A549 (cell line): ENCODE measurements at regions not wholly inside any gene's neighbourhood (a gene's known extent, or its start where the extent isn't known, plus 50 kb on each side); places are given as distances from the start of the nearest gene placed in this dataset.

Source experiments
- ATAC-seq, 2 experiments: fragments of 200-7000 bp in 1 of 2; fragments of >200 bp in 1 of 2; cut with Nextera tagmentation in 1 of 2; cut with Tn5 transposase in 1 of 2; 3 replicates each; pipeline versions ENCODE4 v1.8.0 to v1.9.1; 2018 to 2020; ENCODE audit warnings: mild to moderate bottlenecking in 1 of 2, moderate library complexity in 1 of 2
- CTCF ChIA-PET: fragments of 300-600 bp; sonication (Branson Sonifier 250); formaldehyde crosslinking; extraction: SDS; loops from one replicate; lab custom pipeline; 2021; ENCODE audit warnings: antibody characterized with exemption, inconsistent platforms; lab: Yijun Ruan, JAX
- POLR2A ChIA-PET: fragments of 350-600 bp; formaldehyde crosslinking; extraction: SDS; loops from one replicate; lab custom pipeline; 2021; ENCODE audit warnings: antibody characterized with exemption, inconsistent platforms; lab: Yijun Ruan, JAX
- DNase-seq, 2 experiments: peaks; one replicate each; pipeline versions ENCODE4 v3.0.0 to v3.0.0-alpha.2; 2011 to 2016; ENCODE audit warnings: low read depth in 1 of 2, low spot score in 1 of 2
- FAIRE-seq: peaks from 2 replicates; lab custom pipeline; 2011; peaks lifted over from hg19 to GRCh38; lab: Jason Lieb, UNC
- H3K27ac ChIP-seq, 2 experiments: fragments of >200 bp; sonication (Bioruptor Twin); formaldehyde crosslinking; 3 replicates each; pipeline ENCODE4 v1.5.1; 2016 to 2017
- H3K4me1 ChIP-seq: fragments of >200 bp; sonication (Bioruptor Twin); formaldehyde crosslinking; 3 replicates; pipeline ENCODE4 v1.6.1; 2016
- H3K4me2 ChIP-seq: fragments of >200 bp; sonication (Bioruptor Twin); formaldehyde crosslinking; 3 replicates; pipeline ENCODE4 v1.6.1; 2016
- H3K4me3 ChIP-seq: fragments of >200 bp; sonication (Bioruptor Twin); formaldehyde crosslinking; 3 replicates; pipeline ENCODE4 v1.5.1; 2016
- H3K9me3 ChIP-seq: fragments of >200 bp; sonication (Bioruptor Twin); formaldehyde crosslinking; 3 replicates; pipeline ENCODE4 v1.6.1; 2016
- BCL3 ChIP-seq: fragments of >200 bp; sonication (Bioruptor Twin); formaldehyde crosslinking; IDR thresholded peaks from 3 replicates; pipeline ENCODE4 v1.6.1; 2016
- BHLHE40 ChIP-seq: IDR thresholded peaks from 2 replicates; pipeline ENCODE4 v1.6.1; 2012; ENCODE audit warnings: low read depth, low read length, inconsistent platforms
- CBX8 ChIP-seq: fragments of 200-600 bp; sonication (generic); IDR thresholded peaks from 2 replicates; pipeline ENCODE4 v1.6.1; 2016
- CHD2 ChIP-seq: fragments of 150-350 bp; IDR thresholded peaks from 2 replicates; pipeline ENCODE4 v1.6.1; 2014; ENCODE audit warnings: low read length; ENCODE audit not compliant: partially characterized antibody
- CHD4 ChIP-seq: fragments of 200-600 bp; sonication (generic); IDR thresholded peaks from 2 replicates; pipeline ENCODE4 v1.6.1; 2016; ENCODE audit warnings: antibody characterized with exemption, mild to moderate bottlenecking, borderline replicate concordance
- ESRRA ChIP-seq: fragments of 150-350 bp; IDR thresholded peaks from 2 replicates; pipeline ENCODE4 v1.6.1; 2014; ENCODE audit warnings: mild to moderate bottlenecking, low read length, borderline replicate concordance
- GATA3 ChIP-seq: IDR thresholded peaks from 2 replicates; pipeline ENCODE4 v1.6.1; 2012; ENCODE audit warnings: borderline replicate concordance
- HEYL ChIP-seq: fragments of 250-450 bp; sonication (Bioruptor Pico); IDR thresholded peaks from 2 replicates; pipeline ENCODE4 v1.8.0; 2021; ENCODE audit warnings: mild to moderate bottlenecking, moderate library complexity
- JUN ChIP-seq, 2 experiments: fragments of >200 bp; sonication (Bioruptor Twin); formaldehyde crosslinking; IDR thresholded peaks; 2 replicates in 1 of 2; 3 replicates in 1 of 2; pipeline ENCODE4 v1.6.1; 2016 to 2017
- JUNB ChIP-seq: fragments of >200 bp; sonication (Bioruptor Twin); formaldehyde crosslinking; IDR thresholded peaks from 2 replicates; pipeline ENCODE4 v1.6.1; 2016
- MAFK ChIP-seq: fragments of 450-650 bp; IDR thresholded peaks from 2 replicates; pipeline ENCODE4 v1.6.1; 2014; ENCODE audit not compliant: partially characterized antibody
- MAZ ChIP-seq: fragments of 150-350 bp; IDR thresholded peaks from 2 replicates; pipeline ENCODE4 v1.6.1; 2014; ENCODE audit warnings: antibody characterized with exemption, low read depth, low read length, borderline replicate concordance
- MYC ChIP-seq: IDR thresholded peaks from 2 replicates; pipeline ENCODE4 v1.6.1; 2012; ENCODE audit warnings: mild to moderate bottlenecking, inconsistent platforms, low read length, improper control_type of control experiment, borderline replicate concordance
- NFE2L2 ChIP-seq: fragments of 150-350 bp; conservative IDR thresholded peaks from 2 replicates; pipeline ENCODE4 v1.6.1; 2014; ENCODE audit warnings: low read length
- NPAS2 ChIP-seq: fragments of 250-450 bp; sonication (Bioruptor Pico); IDR thresholded peaks from 2 replicates; pipeline ENCODE4 v1.8.0; 2022; ENCODE audit warnings: mild to moderate bottlenecking, moderate library complexity, borderline replicate concordance
- PBX3 ChIP-seq: IDR thresholded peaks from 2 replicates; pipeline ENCODE4 v1.6.1; 2012
- PHF8 ChIP-seq: fragments of 200-600 bp; sonication (generic); IDR thresholded peaks from 2 replicates; pipeline ENCODE4 v1.6.1; 2016; ENCODE audit warnings: low read depth, mild to moderate bottlenecking, antibody characterized with exemption, moderate library complexity, borderline replicate concordance
- RAD21 ChIP-seq, 2 experiments: fragments of >200 bp in 1 of 2; sonication (Bioruptor Twin) in 1 of 2; formaldehyde crosslinking in 1 of 2; IDR thresholded peaks in 1 of 2; conservative IDR thresholded peaks in 1 of 2; 2 replicates in 1 of 2; 3 replicates in 1 of 2; pipeline ENCODE4 v1.6.1; 2012 to 2018; ENCODE audit warnings: inconsistent platforms in 1 of 2
- RCOR1 ChIP-seq: fragments of 150-350 bp; IDR thresholded peaks from 2 replicates; pipeline ENCODE4 v1.6.1; 2014; ENCODE audit warnings: antibody characterized with exemption, low read length, low read depth
- REST ChIP-seq: fragments of 200-600 bp; sonication (generic); IDR thresholded peaks from 2 replicates; pipeline ENCODE4 v1.6.1; 2016; ENCODE audit warnings: antibody characterized with exemption, mild to moderate bottlenecking, moderate library complexity
- RFX5 ChIP-seq: fragments of 450-650 bp; IDR thresholded peaks from 2 replicates; pipeline ENCODE4 v1.7.1; 2014; ENCODE audit warnings: antibody characterized with exemption, mild to moderate bottlenecking, moderate library complexity
- RNF2 ChIP-seq: fragments of 200-600 bp; sonication (generic); IDR thresholded peaks from 2 replicates; pipeline ENCODE4 v1.6.1; 2016; ENCODE audit warnings: low read depth, mild to moderate bottlenecking, antibody characterized with exemption, moderate library complexity, borderline replicate concordance
- SREBF2 ChIP-seq: fragments of 450-650 bp; IDR thresholded peaks from 2 replicates; pipeline ENCODE4 v1.6.1; 2014; ENCODE audit warnings: mild to moderate bottlenecking, moderate library complexity
- ZC3H11A ChIP-seq: fragments of 450-650 bp; IDR thresholded peaks from 2 replicates; pipeline ENCODE4 v1.6.1; 2014; ENCODE audit warnings: antibody characterized with exemption, mild to moderate bottlenecking
- ZFP36 ChIP-seq: fragments of 450-650 bp; IDR thresholded peaks from 2 replicates; pipeline ENCODE4 v1.6.1; 2014; ENCODE audit warnings: borderline replicate concordance; ENCODE audit not compliant: partially characterized antibody
- ZNF302 ChIP-seq: fragments of 250-450 bp; sonication (Bioruptor Pico); IDR thresholded peaks from 2 replicates; pipeline ENCODE4 v1.9.0; 2021; ENCODE audit warnings: inconsistent platforms, mild to moderate bottlenecking, moderate library complexity
- ZSCAN20 ChIP-seq: fragments of 250-450 bp; sonication (Bioruptor Pico); IDR thresholded peaks from 2 replicates; pipeline ENCODE4 v1.8.0; 2022; ENCODE audit warnings: mild to moderate bottlenecking, moderate library complexity
- WGBS: methylation state at CpG from one replicate; pipeline ENCODE4 v1.1.6; 2017; ENCODE audit errors: missing lambda C conversion rate; 5-methylcytosine and 5-hydroxymethylcytosine counted together
- TF ChIP-seq, protein P1 (sequence below): fragments of >200 bp; sonication (Bioruptor Twin); formaldehyde crosslinking; IDR thresholded peaks from 2 replicates; pipeline ENCODE4 v1.6.1; 2016
- TF ChIP-seq, protein P2 (sequence below): IDR thresholded peaks from 2 replicates; pipeline ENCODE4 v1.6.1; 2012

- DNase-seq (no peak), ATAC-seq (no peak)
- 45% methylated on average over 4 of the region's 4 CpGs for WGBS
- Histone ChIP-seq H3K27ac (no peak overlapping the region), H3K9me3 (no peaks in the 10 kb centered on the region), H3K4me2 (no peak overlapping the region), H3K4me3 (no peak overlapping the region), H3K4me1 (no peaks in the 10 kb centered on the region)
- POLR2A ChIA-PET, result no interaction called here
- TF ChIP-seq ESRRA, result no peak
- TF ChIP-seq PBX3, result no peak
- no peak for TF ChIP-seq NFE2L2
- TF ChIP-seq BCL3, result no peak
- TF ChIP-seq JUN (IDR thresholded peaks at IDR 0.05), result no peak
- TF ChIP-seq HEYL, result no peak
- TF ChIP-seq CHD2, result no peak
- no peak for TF ChIP-seq MYC
- TF ChIP-seq CBX8, result no peak
- TF ChIP-seq PHF8, result no peak
- no peak for TF ChIP-seq MAZ
- TF ChIP-seq ZNF302 (CRISPR knock-in tag), result no peak
- no peak for TF ChIP-seq ZFP36
- TF ChIP-seq ZSCAN20 (CRISPR knock-in tag), result no peak
- no peak for TF ChIP-seq ZC3H11A
- no peak for TF ChIP-seq REST
- TF ChIP-seq CHD4, result no peak
- TF ChIP-seq, all 56 proteins: peak for 0
- CTCF ChIA-PET, result no interaction called here
- no peak for FAIRE-seq
Observed at GRCh38 chr5:130978475-130978874, 186.6 kb downstream of the HINT1 start.

GRCh38 chr5:130976493-130976892 is 188.6 kb downstream of the HINT1 start:
- ChIA-PET CTCF (no interaction called here), POLR2A (no interaction called here)
- TF ChIP-seq MAFK, result peak; percentile 84
- TF ChIP-seq BCL3, result no peak
- H3K4me2 ChIP-seq, result no peak overlapping the region
- no peak overlapping the region for H3K27ac ChIP-seq
- ATAC-seq (no peak), FAIRE-seq (no peak), DNase-seq (no peak)
- H3K9me3 ChIP-seq, result no peaks in the 10 kb centered on the region
- no peak overlapping the region for H3K4me3 ChIP-seq
- H3K4me1 ChIP-seq, result no peaks in the 10 kb centered on the region

- CTCF ChIA-PET, result no interaction called here
- Histone ChIP-seq H3K9me3 (no peaks in the 10 kb centered on the region), H3K27ac (no peak overlapping the region), H3K4me2 (no peak overlapping the region), H3K4me1 (no peaks in the 10 kb centered on the region), H3K4me3 (no peak overlapping the region)
- no peak for ATAC-seq
- POLR2A ChIA-PET, result no interaction called here
- no peak for FAIRE-seq
- DNase-seq, result no peak
- WGBS, result 9% methylated on average over 1 of the region's 1 CpG
- TF ChIP-seq BHLHE40, result no peak
- no peak for TF ChIP-seq ZC3H11A
- TF ChIP-seq RAD21 (conservative IDR thresholded peaks at IDR 0.05 in 1 of 2, IDR thresholded peaks at IDR 0.05 in 1 of 2), result no peak
- TF ChIP-seq NPAS2, result no peak
- TF ChIP-seq RCOR1, result no peak
- no peak for TF ChIP-seq CHD4
- TF ChIP-seq ZSCAN20 (CRISPR knock-in tag), result no peak
- no peak for TF ChIP-seq ZFP36
- TF ChIP-seq SREBF2, result no peak
- TF ChIP-seq RFX5, result no peak
- TF ChIP-seq, protein P1, sequence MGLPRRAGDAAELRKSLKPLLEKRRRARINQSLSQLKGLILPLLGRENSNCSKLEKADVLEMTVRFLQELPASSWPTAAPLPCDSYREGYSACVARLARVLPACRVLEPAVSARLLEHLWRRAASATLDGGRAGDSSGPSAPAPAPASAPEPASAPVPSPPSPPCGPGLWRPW, result no peak
- TF ChIP-seq GATA3, result no peak
- no peak for TF ChIP-seq CHD2
- no peak for TF ChIP-seq JUNB
- no peak for TF ChIP-seq RNF2
- TF ChIP-seq, protein P2, sequence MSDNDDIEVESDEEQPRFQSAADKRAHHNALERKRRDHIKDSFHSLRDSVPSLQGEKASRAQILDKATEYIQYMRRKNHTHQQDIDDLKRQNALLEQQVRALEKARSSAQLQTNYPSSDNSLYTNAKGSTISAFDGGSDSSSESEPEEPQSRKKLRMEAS, result no peak
- TF ChIP-seq JUN (IDR thresholded peaks at IDR 0.05), result no peak
Observed at GRCh38 chr5:130975847-130976246, 189.2 kb downstream of the HINT1 start.
